Hindlimb muscle (tissue), 1 donor: ENCODE measurements at regions not wholly inside any gene's neighbourhood (a gene's known extent, or its start where the extent isn't known, plus 50 kb on each side); places are given as distances from the start of the nearest gene placed in this dataset.
"Not testable (repeated sequence)": the region's sequence is repeated elsewhere in the genome, so short reads cannot be mapped to it uniquely, and the experiment has no call there.

ENCODE experiments used
- DNase-seq: peaks from one replicate; pipeline ENCODE4 v3.0.0-alpha.2; 2013

DNA sequence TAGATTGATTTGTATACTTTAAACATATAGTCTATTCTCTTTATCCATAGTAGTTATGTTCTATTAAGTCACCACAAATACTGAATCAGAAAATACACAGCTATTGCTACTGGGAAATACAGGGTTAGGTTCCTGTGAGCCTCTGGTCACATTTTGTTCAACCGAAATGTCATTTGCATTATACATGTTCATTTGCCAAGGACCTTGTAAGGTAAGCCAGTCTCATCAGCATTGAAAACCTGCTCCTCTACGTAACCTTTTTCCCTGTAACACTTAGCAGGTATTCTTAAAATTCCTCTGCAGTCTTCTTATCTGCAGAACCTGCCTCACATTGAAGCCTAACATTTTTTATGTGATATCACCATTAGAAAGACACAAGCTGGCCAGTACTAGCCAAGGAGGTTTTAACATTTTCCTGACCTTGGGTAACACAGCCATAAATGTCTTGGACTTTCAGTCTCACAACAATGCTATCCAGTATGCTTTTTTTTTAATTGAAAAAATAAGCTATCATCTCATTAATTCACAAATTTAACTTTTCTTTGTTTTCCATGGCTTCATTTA is 765.7 kb upstream of the IGFBP7 start:
- DNase-seq = no peak

DNA sequence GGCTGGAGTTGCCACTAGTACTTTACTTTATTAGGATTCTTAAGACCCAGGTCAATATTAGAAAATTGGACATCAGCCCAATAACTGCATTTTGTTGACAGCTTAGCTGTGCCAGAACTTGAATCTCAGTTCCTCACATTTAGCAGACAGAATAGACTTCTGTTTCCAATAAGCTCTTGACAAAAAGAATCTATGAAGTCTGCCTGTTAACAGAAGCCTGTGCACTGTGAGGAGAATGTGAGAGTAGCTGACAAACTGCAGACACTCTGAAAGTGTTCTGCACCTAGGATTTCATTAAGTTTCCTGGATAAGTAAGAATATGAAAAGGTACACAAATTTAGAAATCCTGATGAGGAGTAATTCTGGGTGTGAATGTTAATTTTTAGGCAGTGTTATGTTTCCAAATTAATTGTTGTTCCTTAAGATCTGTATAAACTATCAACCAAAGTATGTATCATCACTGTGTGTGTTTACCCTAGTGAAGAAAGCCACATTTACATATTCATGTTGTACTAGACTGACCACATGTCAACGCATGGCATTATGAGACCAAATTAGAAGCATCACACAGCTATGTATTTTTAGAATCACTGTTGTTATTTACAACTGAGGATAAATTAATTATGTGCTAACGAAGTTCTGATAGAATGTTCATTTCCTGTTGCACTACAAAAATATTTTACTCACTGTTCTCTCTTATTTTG is 756.4 kb upstream of the IGFBP7 start:
- no peak for DNase-seq

- DNase-seq = no peak
These were observed 755.1 kb upstream of the IGFBP7 start for GRCh38 chr4:57865264-57865663.

GRCh38 chr4:57854748-57855147 is 744.6 kb upstream of the IGFBP7 start:
- no peak for DNase-seq

- no peak for DNase-seq
These were observed 740.0 kb upstream of the IGFBP7 start for GRCh38 chr4:57850141-57850540.

- DNase-seq = no peak
These were observed 721.9 kb upstream of the IGFBP7 start for GRCh38 chr4:57832083-57832482.

GRCh38 chr4:57789666-57790065 is 679.5 kb upstream of the IGFBP7 start:
- no peak for DNase-seq

GRCh38 chr4:57777876-57778275 is 667.7 kb upstream of the IGFBP7 start:
- no peak for DNase-seq

GRCh38 chr4:57774681-57775080 is 664.5 kb upstream of the IGFBP7 start:
- no peak for DNase-seq

- DNase-seq = no peak
These were observed 664.0 kb upstream of the IGFBP7 start for GRCh38 chr4:57774171-57774570.

GRCh38 chr4:57766341-57766740 is 656.2 kb upstream of the IGFBP7 start:
- no peak for DNase-seq

- DNase-seq = no peak
These were observed 654.7 kb upstream of the IGFBP7 start for GRCh38 chr4:57764856-57765255.

GRCh38 chr4:57763070-57763469 is 652.9 kb upstream of the IGFBP7 start:
- DNase-seq = no peak

DNA sequence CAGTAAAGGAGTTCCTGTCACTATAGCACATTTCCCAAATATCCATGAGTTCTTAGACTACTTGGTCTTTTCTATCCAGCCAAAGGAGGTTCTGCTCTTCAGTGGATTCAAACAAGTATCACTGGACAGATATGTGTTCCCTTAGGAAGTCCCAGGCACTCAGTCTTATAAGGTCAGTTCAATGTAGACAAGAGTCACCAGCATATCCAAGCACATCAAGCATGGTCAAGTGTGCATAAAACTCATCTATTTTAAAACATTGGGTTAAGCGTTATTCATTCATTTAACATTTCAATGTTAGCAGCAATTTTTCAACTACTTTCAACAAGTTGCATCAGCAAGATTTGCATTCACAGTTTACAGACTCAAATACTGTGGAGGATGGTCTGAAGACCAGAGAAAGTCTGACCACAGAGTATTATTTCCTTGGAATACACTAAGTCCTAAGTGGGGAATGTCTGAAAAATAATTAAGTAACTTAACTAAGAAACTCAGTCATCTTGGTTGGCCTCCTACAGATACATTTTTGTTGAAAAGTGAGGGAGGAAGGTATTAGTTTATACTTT is 630.5 kb upstream of the IGFBP7 start:
- no peak for DNase-seq

DNA sequence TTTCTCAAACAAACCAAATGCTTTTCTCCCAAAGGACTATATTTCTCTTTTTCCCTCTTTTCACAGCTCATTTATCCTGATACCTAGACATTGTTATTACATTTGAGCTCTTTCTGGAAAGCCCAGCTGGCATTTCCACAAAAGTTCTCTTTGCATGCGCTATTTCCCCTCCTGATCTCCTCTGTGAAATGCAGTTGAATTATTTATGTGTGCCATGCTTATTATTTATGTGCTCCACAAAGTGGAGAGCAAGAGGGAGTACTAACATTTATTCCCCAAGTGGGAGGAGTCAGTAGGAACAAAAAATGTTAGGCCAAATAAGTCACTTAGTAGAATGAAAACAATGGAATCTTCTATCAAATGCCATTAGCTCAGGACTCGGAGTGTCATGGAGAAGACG is 626.6 kb upstream of the IGFBP7 start:
- DNase-seq = no peak

DNA sequence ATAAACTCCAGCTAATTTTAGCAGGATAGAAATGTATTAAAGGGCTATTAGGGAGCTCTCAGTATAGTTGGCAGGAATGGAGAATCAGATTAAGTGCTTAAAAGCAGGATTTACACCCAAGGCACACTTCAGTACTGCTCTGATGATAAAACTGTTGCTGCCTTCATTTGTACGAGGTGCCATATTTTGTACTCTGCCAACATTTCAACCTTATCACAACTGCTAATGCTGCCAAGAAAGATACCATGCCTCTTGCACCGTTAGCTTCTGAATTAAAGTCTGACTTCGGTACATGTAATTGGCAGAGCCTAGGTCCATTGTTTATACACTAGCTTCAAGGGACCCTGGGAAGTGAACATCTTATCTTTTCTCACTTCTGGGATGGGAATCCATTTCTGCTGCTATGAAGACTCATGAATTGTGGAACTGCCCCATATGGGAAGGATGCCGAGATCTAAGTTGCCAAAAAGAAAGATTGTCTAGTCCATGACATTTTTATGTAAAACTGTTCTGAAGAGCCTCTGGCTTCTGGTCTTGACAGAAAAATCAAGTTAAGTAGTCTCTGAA is 624.0 kb upstream of the IGFBP7 start:
- DNase-seq = no peak

- DNase-seq = not testable (repeated sequence)
These were observed 619.8 kb upstream of the IGFBP7 start for GRCh38 chr4:57729775-57730570.

GRCh38 chr4:57726154-57726553 is 616.0 kb upstream of the IGFBP7 start:
- DNase-seq = no peak

GRCh38 chr4:57719456-57719855 is 609.3 kb upstream of the IGFBP7 start:
- no peak for DNase-seq

GRCh38 chr4:57714313-57714712 is 604.1 kb upstream of the IGFBP7 start:
- DNase-seq = not testable (repeated sequence)

DNA sequence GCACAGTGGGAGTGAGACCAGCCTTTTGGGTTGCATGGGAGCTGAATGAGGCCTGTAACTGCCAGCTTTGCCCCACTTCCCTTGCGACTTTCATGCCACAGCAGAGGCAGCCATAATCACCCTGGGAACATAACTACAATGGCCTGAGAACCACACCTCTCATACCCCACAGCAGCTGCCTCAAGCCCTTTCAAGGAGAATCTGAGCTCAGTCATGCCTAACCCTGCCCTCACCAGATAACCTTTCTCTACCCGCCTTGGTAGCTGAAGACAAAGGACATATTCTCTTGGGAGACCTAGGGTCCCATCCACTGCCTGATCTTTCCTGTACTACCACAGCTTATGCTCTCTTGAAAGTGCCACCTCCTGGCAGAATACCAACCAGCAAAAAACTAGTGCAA is 599.9 kb upstream of the IGFBP7 start:
- DNase-seq = no peak

GRCh38 chr4:57691370-57691769 is 581.2 kb upstream of the IGFBP7 start:
- no peak for DNase-seq

DNA sequence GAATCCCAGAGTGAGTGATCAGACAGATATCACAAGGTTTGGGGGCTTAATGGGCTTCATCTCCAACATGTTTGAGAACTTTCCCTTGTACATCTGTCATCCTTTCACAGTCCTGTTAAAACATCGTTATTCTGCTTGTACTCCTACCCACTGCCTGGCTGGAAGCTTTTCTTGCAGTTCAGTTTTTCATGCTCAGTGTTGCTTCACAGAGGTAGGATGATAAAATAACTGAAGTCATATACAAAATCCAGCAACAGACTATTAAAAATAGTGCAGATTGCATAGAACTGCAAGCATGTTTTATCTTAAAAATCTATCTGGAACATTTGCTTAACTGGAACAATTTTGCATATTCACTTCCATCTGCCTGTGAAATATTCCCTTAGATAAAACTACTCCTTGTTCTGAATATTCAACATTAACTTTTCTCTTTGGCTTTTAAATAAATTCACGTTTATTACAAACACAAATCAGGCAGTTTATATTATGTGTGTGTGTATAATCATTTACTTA is 579.6 kb upstream of the IGFBP7 start:
- DNase-seq = no peak
